NAMALWA (cell line): ENCODE measurements at regions not wholly inside any gene's neighbourhood (a gene's known extent, or its start where the extent isn't known, plus 50 kb on each side); places are given as distances from the start of the nearest gene placed in this dataset.
"Not testable (repeated sequence)": the region's sequence is repeated elsewhere in the genome, so short reads cannot be mapped to it uniquely, and the experiment has no call there.

ENCODE experiments used
- DNase-seq: peaks from one replicate; pipeline ENCODE4 v3.0.0-alpha.2; 2015; ENCODE audit warnings: low spot score

DNA sequence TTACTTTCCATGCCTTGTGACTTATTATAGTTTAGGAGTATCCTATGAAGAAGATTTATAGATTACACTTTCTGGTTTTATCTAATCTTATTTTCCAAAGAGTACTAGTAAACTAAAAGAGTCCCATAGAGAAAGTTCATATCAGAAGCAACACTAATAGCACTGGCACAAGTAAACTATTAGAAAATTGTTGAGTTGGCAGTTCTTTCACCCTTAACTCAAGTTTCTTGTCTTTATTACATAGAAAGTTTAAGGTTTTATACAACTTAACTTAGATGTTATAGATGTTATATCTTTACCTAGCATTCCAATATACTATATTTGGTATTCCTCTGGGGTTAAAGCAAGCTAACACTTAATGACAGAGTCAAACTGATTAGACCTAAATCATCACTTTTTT is 437.8 kb upstream of the ARRDC3 start:
- no peak for DNase-seq

- DNase-seq, result no peak
Observed at GRCh38 chr5:91816681-91817080, 433.6 kb upstream of the ARRDC3 start.

DNA sequence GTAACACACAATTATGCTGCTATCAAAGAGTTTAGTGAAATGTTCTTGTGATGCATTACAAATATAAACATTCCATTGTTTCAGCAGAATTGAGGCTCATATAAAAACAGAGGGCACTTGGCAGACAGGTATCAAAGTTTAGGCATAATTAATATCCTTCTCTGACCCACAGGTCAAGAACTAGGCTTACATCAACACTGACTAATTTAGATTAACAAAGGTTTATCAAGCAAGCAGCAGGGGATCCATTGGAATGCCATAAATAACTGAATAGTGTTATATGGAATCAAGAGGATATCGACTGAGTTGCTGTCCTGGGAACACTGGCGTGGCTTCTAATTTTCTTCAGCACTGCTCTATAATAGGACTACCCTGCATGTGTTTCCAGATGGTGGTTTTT is 414.5 kb upstream of the ARRDC3 start:
- DNase-seq, result no peak

- no peak for DNase-seq
Observed at GRCh38 chr5:91794856-91795548, 411.9 kb upstream of the ARRDC3 start.

GRCh38 chr5:91794455-91794854 is 411.3 kb upstream of the ARRDC3 start:
- DNase-seq, result no peak

GRCh38 chr5:91787718-91788117 is 404.6 kb upstream of the ARRDC3 start:
- DNase-seq, result no peak

DNA sequence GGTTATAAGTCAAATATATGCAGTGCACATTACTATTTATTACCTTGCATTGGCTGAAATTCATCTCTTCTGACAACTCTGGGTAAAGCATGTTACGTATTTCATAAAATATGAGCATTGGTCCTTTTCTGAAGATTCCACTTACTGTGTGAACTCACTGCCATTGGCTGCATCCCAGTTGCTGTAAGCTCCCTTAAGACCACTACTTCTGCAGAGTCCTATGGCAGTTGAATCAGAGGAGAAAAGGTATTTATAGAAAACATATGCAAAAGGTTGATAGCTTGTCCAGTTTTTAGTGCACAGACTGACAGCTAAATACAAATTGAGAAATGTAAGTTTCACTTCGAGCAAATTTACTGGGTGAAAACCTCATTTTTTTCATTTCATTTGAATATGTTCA is 394.6 kb upstream of the ARRDC3 start:
- DNase-seq, result no peak

DNA sequence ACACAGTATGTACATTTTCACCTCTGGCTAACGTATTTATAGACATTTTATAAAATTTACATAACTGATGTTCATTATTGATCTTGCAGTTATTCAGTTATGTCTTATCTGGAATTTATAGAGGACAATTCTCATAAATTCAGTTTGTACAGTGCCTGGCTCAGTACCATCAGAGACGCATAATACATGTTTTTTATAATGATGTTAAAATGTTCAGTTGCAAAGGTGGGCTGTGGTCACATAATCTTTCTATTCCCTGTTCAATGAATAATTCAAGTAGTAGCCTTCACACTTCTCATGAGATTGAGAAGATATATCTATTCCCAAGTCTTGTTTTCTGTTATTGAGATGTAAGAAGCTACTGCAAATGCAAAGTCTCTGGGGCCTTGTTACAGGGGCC is 393.1 kb upstream of the ARRDC3 start:
- DNase-seq, result no peak

GRCh38 chr5:91770400-91770799 is 387.3 kb upstream of the ARRDC3 start:
- DNase-seq, result no peak

GRCh38 chr5:91757383-91757782 is 374.3 kb upstream of the ARRDC3 start:
- DNase-seq, result not testable (repeated sequence)

GRCh38 chr5:91754990-91755389 is 371.9 kb upstream of the ARRDC3 start:
- DNase-seq, result no peak

DNA sequence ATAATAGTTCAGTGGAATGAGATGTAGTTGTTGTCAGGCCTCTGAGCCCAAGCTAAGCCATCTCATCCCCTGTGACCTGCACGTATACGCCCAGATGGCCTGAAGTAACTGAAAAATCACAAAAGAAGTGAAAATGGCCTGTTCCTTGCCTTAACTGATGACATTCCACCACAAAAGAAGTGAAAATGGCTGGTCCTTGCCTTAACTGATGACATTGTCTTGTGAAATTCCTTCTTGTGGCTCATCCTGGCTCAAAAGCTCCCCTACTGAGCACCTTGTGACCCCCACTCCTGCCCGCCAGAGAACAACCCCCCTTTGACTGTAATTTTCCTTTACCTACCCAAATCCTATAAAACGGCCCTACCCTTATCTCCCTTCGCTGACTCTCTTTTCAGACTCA is 361.4 kb upstream of the ARRDC3 start:
- not testable (repeated sequence) for DNase-seq

GRCh38 chr5:91742550-91742949 is 359.4 kb upstream of the ARRDC3 start:
- DNase-seq, result no peak

DNA sequence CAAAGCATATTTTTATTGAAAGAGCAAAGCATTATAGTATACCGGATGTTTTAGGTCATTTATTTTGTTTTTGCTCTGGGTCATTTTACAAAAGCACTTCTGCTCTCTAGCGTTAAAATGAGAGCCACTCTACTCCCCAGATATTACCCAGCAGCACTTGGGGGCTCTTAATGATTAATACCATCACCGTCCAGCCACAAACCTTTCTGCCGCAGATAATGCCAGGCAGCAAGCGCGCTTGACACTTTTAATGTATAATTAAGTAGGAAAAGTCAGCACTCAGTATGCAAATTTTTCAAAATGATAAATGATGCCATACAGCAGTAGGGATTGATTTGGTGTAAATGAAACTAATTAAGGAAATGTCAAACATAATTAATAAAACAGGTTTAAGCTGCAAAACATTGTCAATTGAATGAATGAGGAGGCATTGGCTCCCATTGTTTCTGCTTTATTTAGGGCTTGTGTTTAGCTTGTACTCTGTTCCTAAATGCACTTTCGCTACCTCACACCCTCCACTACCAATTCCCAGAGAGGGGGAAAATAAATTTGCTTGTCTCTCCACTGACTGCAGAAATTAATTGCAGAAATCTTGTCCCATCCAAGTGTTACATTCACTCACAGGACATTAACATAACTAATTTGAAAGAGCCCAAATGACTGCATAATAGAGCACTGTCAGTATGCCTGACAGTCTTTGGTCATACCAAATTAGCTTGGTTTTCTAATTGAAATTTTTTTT is 358.8 kb upstream of the ARRDC3 start:
- DNase-seq, result no peak

DNA sequence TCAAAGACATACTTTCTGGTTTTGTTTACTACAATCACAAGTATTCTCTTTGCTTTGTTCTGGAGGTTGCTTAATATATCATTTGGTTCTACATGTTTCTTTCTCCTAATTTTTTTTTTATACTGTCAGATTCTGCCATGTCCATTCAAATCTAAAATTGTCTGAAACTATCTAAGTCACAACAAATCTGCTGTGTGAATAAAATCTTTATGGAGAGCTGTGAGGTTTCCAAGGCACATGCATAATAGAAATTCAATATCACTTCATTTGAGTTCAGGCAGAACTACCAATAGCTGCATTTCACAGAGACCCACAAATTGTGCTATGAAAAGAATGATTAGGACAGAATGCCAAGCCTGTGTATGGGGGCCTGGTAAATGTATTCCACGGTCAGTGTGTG is 346.9 kb upstream of the ARRDC3 start:
- DNase-seq, result no peak

DNA sequence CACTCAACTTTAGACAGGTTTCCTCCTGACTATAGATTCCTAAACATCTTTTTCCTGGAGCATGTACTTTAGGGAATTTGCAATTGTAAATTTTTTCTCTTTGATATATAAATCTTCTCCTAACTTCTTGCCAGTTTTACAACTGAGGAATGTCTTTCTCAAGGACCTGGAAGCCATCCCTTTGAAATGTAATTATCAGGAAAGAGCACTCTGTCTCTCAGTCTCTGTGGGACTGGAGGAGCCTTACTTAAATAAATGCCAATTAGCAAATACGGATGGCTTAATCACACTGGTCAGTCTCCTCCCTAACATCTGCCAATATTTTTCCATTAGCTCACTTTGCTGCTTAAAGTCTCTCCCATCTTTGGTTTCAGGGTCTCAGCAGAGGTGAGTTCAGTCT is 344.3 kb upstream of the ARRDC3 start:
- DNase-seq, result no peak

DNA sequence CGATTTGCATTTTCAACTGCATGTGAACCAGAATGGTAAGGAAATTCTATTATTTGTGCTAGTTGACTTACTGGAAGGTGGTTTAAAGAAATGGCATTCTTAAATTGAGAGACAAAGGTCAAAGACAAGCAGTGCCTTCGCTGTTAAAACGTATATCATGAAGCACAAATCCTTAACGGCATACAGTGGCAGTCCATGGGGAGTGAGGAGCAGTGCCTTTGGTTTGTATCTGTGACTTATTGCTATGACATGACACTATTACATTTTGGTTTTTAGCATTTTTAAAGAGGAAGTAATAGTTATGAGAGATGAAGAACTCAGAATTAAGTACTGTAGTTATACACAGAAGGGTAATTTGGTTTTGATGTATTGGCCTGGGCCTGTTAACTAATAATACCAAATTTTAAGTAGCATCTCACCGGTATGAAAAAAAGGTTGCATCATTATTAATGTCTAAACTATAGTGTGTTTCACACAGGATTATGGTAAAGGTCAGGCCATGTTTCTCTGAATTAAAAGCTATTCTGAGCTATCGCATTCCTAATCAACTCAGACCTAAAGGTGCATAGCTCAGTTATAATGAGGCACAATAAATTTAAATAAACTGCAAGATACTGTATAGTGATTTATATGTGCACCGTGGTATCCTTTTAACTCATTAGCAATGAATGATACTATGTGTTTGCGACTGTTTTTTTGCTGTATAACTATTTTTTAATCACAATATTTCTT is 339.8 kb upstream of the ARRDC3 start:
- DNase-seq, result no peak

DNA sequence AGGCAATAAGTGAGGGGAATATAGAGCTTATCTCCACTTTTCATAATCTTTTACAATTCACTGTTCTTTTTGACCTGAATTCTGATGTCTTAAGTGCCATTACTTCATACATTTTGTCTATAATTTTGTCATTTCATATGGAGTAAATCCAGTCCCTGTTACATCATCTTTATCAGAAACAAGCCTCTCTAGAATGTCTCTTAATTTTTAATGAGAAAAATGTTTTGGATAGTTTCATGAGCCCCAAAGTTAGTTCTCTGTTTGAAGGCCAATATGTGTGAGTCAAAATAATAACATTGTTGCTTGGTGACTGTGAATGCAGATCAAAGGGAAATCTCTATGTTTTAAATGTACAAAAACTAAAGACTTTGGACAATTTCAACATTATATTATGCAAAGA is 329.6 kb upstream of the ARRDC3 start:
- DNase-seq, result no peak

DNA sequence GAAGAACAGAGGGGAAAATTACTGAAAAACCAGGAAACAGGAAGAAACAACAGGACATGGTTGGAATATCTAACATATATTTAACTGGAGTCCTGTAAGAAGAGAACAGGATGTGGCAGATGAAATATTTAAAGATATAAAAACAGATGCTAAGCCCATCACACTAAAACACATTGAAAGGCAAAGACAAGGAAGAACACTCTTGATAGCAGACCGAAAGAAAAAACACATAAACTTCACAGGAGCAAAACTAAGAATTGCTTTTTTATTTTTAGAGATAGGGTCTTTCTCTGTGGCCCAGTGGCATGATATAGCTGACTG is 324.4 kb upstream of the ARRDC3 start:
- no peak for DNase-seq

- no peak for DNase-seq
Observed at GRCh38 chr5:91706785-91707520, 323.8 kb upstream of the ARRDC3 start.

GRCh38 chr5:91703128-91703527 is 320.0 kb upstream of the ARRDC3 start:
- DNase-seq, result no peak

- DNase-seq, result no peak
Observed at GRCh38 chr5:91699429-91699828, 316.3 kb upstream of the ARRDC3 start.

- DNase-seq, result no peak
Observed at GRCh38 chr5:91691592-91691991, 308.5 kb upstream of the ARRDC3 start.
